ENCODE measurements at regions not wholly inside any gene's neighbourhood (a gene's known extent, or its start where the extent isn't known, plus 50 kb on each side); places are given as distances from the start of the nearest gene placed in this dataset.

GRCh38 chr13:103873725-103874124 lies 807.5 kb upstream of the SLC10A2 start:
- no peaks in the 10 kb centered on the region for H3K9me3 ChIP-seq (ENCODE audit: control insufficient read depth, low read depth, low read length)
- H3K4me3 ChIP-seq (ENCODE audit: low read length): no peak overlapping the region
- no peak overlapping the region for H3K9ac ChIP-seq (ENCODE audit: low read length)
- H3K27ac ChIP-seq (ENCODE audit: low read length): no peak overlapping the region
- no peaks in the 10 kb centered on the region for H3K36me3 ChIP-seq (ENCODE audit: control insufficient read depth, low read depth, low read length)
- no peaks in the 10 kb centered on the region for H3K27me3 ChIP-seq (ENCODE audit: control insufficient read depth, insufficient read depth, low read length)
- H3K4me1 ChIP-seq (ENCODE audit: control insufficient read depth, low read depth, low read length): no peaks in the 10 kb centered on the region

- H3K4me3 ChIP-seq (ENCODE audit: low read length): no peak overlapping the region
- peaks cover 6% of the 10 kb centered on the region for H3K4me1 ChIP-seq (ENCODE audit: control insufficient read depth, low read depth, low read length)
- H3K27me3 ChIP-seq (ENCODE audit: control insufficient read depth, insufficient read depth, low read length): no peaks in the 10 kb centered on the region
- no peak overlapping the region for H3K9ac ChIP-seq (ENCODE audit: low read length)
- no peak overlapping the region for H3K27ac ChIP-seq (ENCODE audit: low read length)
- H3K9me3 ChIP-seq (ENCODE audit: control insufficient read depth, low read depth, low read length): no peaks in the 10 kb centered on the region
- no peaks in the 10 kb centered on the region for H3K36me3 ChIP-seq (ENCODE audit: control insufficient read depth, low read depth, low read length)
Measured at GRCh38 chr13:103866048-103866447, 799.8 kb upstream of the SLC10A2 start.

GRCh38 chr13:103862525-103862924 lies 796.3 kb upstream of the SLC10A2 start:
- H3K27ac ChIP-seq (ENCODE audit: low read length): no peak overlapping the region

GRCh38 chr13:103859952-103860351 lies 793.7 kb upstream of the SLC10A2 start:
- Histone ChIP-seq H3K9me3 (ENCODE audit: control insufficient read depth, low read depth, low read length) (no peaks in the 10 kb centered on the region), H3K4me1 (ENCODE audit: control insufficient read depth, low read depth, low read length) (no peaks in the 10 kb centered on the region), H3K27ac (ENCODE audit: low read length) (no peak overlapping the region), H3K36me3 (ENCODE audit: control insufficient read depth, low read depth, low read length) (no peaks in the 10 kb centered on the region), H3K27me3 (ENCODE audit: control insufficient read depth, insufficient read depth, low read length) (no peaks in the 10 kb centered on the region), H3K9ac (ENCODE audit: low read length) (no peak overlapping the region), H3K4me3 (ENCODE audit: low read length) (no peak overlapping the region)

More at GRCh38 chr13:103862525-103862924, 796.3 kb upstream of the SLC10A2 start:
- Histone ChIP-seq H3K9ac (ENCODE audit: low read length) (no peak overlapping the region), H3K36me3 (ENCODE audit: control insufficient read depth, low read depth, low read length) (no peaks in the 10 kb centered on the region), H3K4me1 (ENCODE audit: control insufficient read depth, low read depth, low read length) (peaks cover 6% of the 10 kb centered on the region), H3K9me3 (ENCODE audit: control insufficient read depth, low read depth, low read length) (no peaks in the 10 kb centered on the region), H3K4me3 (ENCODE audit: low read length) (no peak overlapping the region), H3K27me3 (ENCODE audit: control insufficient read depth, insufficient read depth, low read length) (no peaks in the 10 kb centered on the region)

GRCh38 chr13:103852036-103852435 lies 785.8 kb upstream of the SLC10A2 start:
- Histone ChIP-seq H3K9me3 (ENCODE audit: control insufficient read depth, low read depth, low read length) (no peaks in the 10 kb centered on the region), H3K36me3 (ENCODE audit: control insufficient read depth, low read depth, low read length) (no peaks in the 10 kb centered on the region), H3K27me3 (ENCODE audit: control insufficient read depth, insufficient read depth, low read length) (no peaks in the 10 kb centered on the region)

GRCh38 chr13:103844471-103844870 lies 778.3 kb upstream of the SLC10A2 start:
- Histone ChIP-seq H3K9me3 (ENCODE audit: control insufficient read depth, low read depth, low read length) (no peaks in the 10 kb centered on the region), H3K36me3 (ENCODE audit: control insufficient read depth, low read depth, low read length) (no peaks in the 10 kb centered on the region), H3K27me3 (ENCODE audit: control insufficient read depth, insufficient read depth, low read length) (no peaks in the 10 kb centered on the region), H3K4me1 (ENCODE audit: control insufficient read depth, low read depth, low read length) (no peaks in the 10 kb centered on the region), H3K9ac (ENCODE audit: low read length) (no peak overlapping the region), H3K27ac (ENCODE audit: low read length) (no peak overlapping the region), H3K4me3 (ENCODE audit: low read length) (no peak overlapping the region)

More at GRCh38 chr13:103852036-103852435, 785.8 kb upstream of the SLC10A2 start:
- no peaks in the 10 kb centered on the region for H3K4me1 ChIP-seq (ENCODE audit: control insufficient read depth, low read depth, low read length)
- no peak overlapping the region for H3K9ac ChIP-seq (ENCODE audit: low read length)
- no peak overlapping the region for H3K27ac ChIP-seq (ENCODE audit: low read length)
- no peak overlapping the region for H3K4me3 ChIP-seq (ENCODE audit: low read length)

GRCh38 chr13:103839460-103839859 lies 773.2 kb upstream of the SLC10A2 start:
- H3K36me3 ChIP-seq (ENCODE audit: control insufficient read depth, low read depth, low read length): no peaks in the 10 kb centered on the region
- no peak overlapping the region for H3K9ac ChIP-seq (ENCODE audit: low read length)

GRCh38 chr13:103835052-103835451 lies 768.8 kb upstream of the SLC10A2 start:
- Histone ChIP-seq H3K36me3 (ENCODE audit: control insufficient read depth, low read depth, low read length) (no peaks in the 10 kb centered on the region), H3K27ac (ENCODE audit: low read length) (no peak overlapping the region), H3K9me3 (ENCODE audit: control insufficient read depth, low read depth, low read length) (no peaks in the 10 kb centered on the region), H3K4me1 (ENCODE audit: control insufficient read depth, low read depth, low read length) (no peaks in the 10 kb centered on the region), H3K9ac (ENCODE audit: low read length) (no peak overlapping the region), H3K27me3 (ENCODE audit: control insufficient read depth, insufficient read depth, low read length) (no peaks in the 10 kb centered on the region), H3K4me3 (ENCODE audit: low read length) (no peak overlapping the region)

More at GRCh38 chr13:103839460-103839859, 773.2 kb upstream of the SLC10A2 start:
- H3K27me3 ChIP-seq (ENCODE audit: control insufficient read depth, insufficient read depth, low read length): no peaks in the 10 kb centered on the region
- no peaks in the 10 kb centered on the region for H3K4me1 ChIP-seq (ENCODE audit: control insufficient read depth, low read depth, low read length)
- no peak overlapping the region for H3K4me3 ChIP-seq (ENCODE audit: low read length)
- no peaks in the 10 kb centered on the region for H3K9me3 ChIP-seq (ENCODE audit: control insufficient read depth, low read depth, low read length)
- no peak overlapping the region for H3K27ac ChIP-seq (ENCODE audit: low read length)

GRCh38 chr13:103833294-103833852 lies 767.2 kb upstream of the SLC10A2 start:
- no peaks in the 10 kb centered on the region for H3K9me3 ChIP-seq (ENCODE audit: control insufficient read depth, low read depth, low read length)
- H3K27ac ChIP-seq (ENCODE audit: low read length): no peak overlapping the region
- H3K4me1 ChIP-seq (ENCODE audit: control insufficient read depth, low read depth, low read length): no peaks in the 10 kb centered on the region
- no peak overlapping the region for H3K9ac ChIP-seq (ENCODE audit: low read length)
- no peaks in the 10 kb centered on the region for H3K36me3 ChIP-seq (ENCODE audit: control insufficient read depth, low read depth, low read length)
- no peaks in the 10 kb centered on the region for H3K27me3 ChIP-seq (ENCODE audit: control insufficient read depth, insufficient read depth, low read length)
- no peak overlapping the region for H3K4me3 ChIP-seq (ENCODE audit: low read length)

- H3K27ac ChIP-seq (ENCODE audit: low read length): no peak overlapping the region
- no peak overlapping the region for H3K9ac ChIP-seq (ENCODE audit: low read length)
- H3K36me3 ChIP-seq (ENCODE audit: control insufficient read depth, low read depth, low read length): no peaks in the 10 kb centered on the region
- no peak overlapping the region for H3K4me3 ChIP-seq (ENCODE audit: low read length)
- H3K4me1 ChIP-seq (ENCODE audit: control insufficient read depth, low read depth, low read length): no peaks in the 10 kb centered on the region
- H3K27me3 ChIP-seq (ENCODE audit: control insufficient read depth, insufficient read depth, low read length): no peaks in the 10 kb centered on the region
- no peaks in the 10 kb centered on the region for H3K9me3 ChIP-seq (ENCODE audit: control insufficient read depth, low read depth, low read length)
Measured at GRCh38 chr13:103815619-103816018, 749.4 kb upstream of the SLC10A2 start.

GRCh38 chr13:103812971-103813370 lies 746.8 kb upstream of the SLC10A2 start:
- Histone ChIP-seq H3K9me3 (ENCODE audit: control insufficient read depth, low read depth, low read length) (no peaks in the 10 kb centered on the region), H3K27me3 (ENCODE audit: control insufficient read depth, insufficient read depth, low read length) (no peaks in the 10 kb centered on the region), H3K9ac (ENCODE audit: low read length) (no peak overlapping the region), H3K27ac (ENCODE audit: low read length) (no peak overlapping the region), H3K4me1 (ENCODE audit: control insufficient read depth, low read depth, low read length) (no peaks in the 10 kb centered on the region), H3K4me3 (ENCODE audit: low read length) (no peak overlapping the region), H3K36me3 (ENCODE audit: control insufficient read depth, low read depth, low read length) (no peaks in the 10 kb centered on the region)

- Histone ChIP-seq H3K4me1 (ENCODE audit: control insufficient read depth, low read depth, low read length) (no peaks in the 10 kb centered on the region), H3K36me3 (ENCODE audit: control insufficient read depth, low read depth, low read length) (no peaks in the 10 kb centered on the region), H3K4me3 (ENCODE audit: low read length) (no peak overlapping the region), H3K9me3 (ENCODE audit: control insufficient read depth, low read depth, low read length) (no peaks in the 10 kb centered on the region), H3K27me3 (ENCODE audit: control insufficient read depth, insufficient read depth, low read length) (no peaks in the 10 kb centered on the region), H3K27ac (ENCODE audit: low read length) (no peak overlapping the region), H3K9ac (ENCODE audit: low read length) (no peak overlapping the region)
Measured at GRCh38 chr13:103812558-103812957, 746.3 kb upstream of the SLC10A2 start.
